ENCODE measurements at regions not wholly inside any gene's neighbourhood (a gene's known extent, or its start where the extent isn't known, plus 50 kb on each side); places are given as distances from the start of the nearest gene placed in this dataset.
"Not testable (repeated sequence)": the region's sequence is repeated elsewhere in the genome, so short reads cannot be mapped to it uniquely, and the experiment has no call there.

GRCh38 chr3:36077320-36077719, 303.0 kb upstream of the STAC start:
- DNase-seq (ENCODE audit: low read depth in 3 of 3) = no peak

GRCh38 chr3:36082958-36083357, 297.3 kb upstream of the STAC start:
- not testable (repeated sequence) for DNase-seq (ENCODE audit: low read depth in 3 of 3)

- no peak for DNase-seq (ENCODE audit: low read depth in 3 of 3)
Measured at GRCh38 chr3:36095238-36095637, 285.1 kb upstream of the STAC start.

GRCh38 chr3:36097209-36097608, 283.1 kb upstream of the STAC start:
- DNase-seq (ENCODE audit: low read depth in 3 of 3) = no peak

GRCh38 chr3:36114353-36114752, 266.0 kb upstream of the STAC start:
- no peak for DNase-seq (ENCODE audit: low read depth in 3 of 3)

- no peak for DNase-seq (ENCODE audit: low read depth in 3 of 3)
Measured at GRCh38 chr3:36124118-36124796, 256.0 kb upstream of the STAC start.

- DNase-seq (ENCODE audit: low read depth in 3 of 3) = no peak
Measured at GRCh38 chr3:36132214-36132613, 248.1 kb upstream of the STAC start.

- DNase-seq (ENCODE audit: low read depth in 3 of 3) = no peak
Measured at GRCh38 chr3:36135863-36136262, 244.4 kb upstream of the STAC start.

GRCh38 chr3:36142746-36143145, 237.6 kb upstream of the STAC start:
- DNase-seq (ENCODE audit: low read depth in 3 of 3) = no peak

GRCh38 chr3:36146404-36146803, 233.9 kb upstream of the STAC start:
- DNase-seq (ENCODE audit: low read depth in 3 of 3) = no peak

- DNase-seq (ENCODE audit: low read depth in 3 of 3) = no peak
Measured at GRCh38 chr3:36147934-36148558, 232.3 kb upstream of the STAC start.

- no peak for DNase-seq (ENCODE audit: low read depth in 3 of 3)
Measured at GRCh38 chr3:36149447-36149865, 230.8 kb upstream of the STAC start.

GRCh38 chr3:36155515-36155914, 224.8 kb upstream of the STAC start:
- DNase-seq (ENCODE audit: low read depth in 3 of 3) = no peak

- DNase-seq (ENCODE audit: low read depth in 3 of 3) = no peak
Measured at GRCh38 chr3:36164400-36164799, 215.9 kb upstream of the STAC start.

- DNase-seq (ENCODE audit: low read depth in 3 of 3) = no peak
Measured at GRCh38 chr3:36165509-36166290, 214.6 kb upstream of the STAC start.

GRCh38 chr3:36166477-36166876, 213.8 kb upstream of the STAC start:
- DNase-seq (ENCODE audit: low read depth in 3 of 3) = no peak

- DNase-seq (ENCODE audit: low read depth in 3 of 3) = no peak
Measured at GRCh38 chr3:36172699-36173098, 207.6 kb upstream of the STAC start.

- DNase-seq (ENCODE audit: low read depth in 3 of 3) = no peak
Measured at GRCh38 chr3:36175113-36175812, 205.0 kb upstream of the STAC start.

GRCh38 chr3:36175916-36176461, 204.3 kb upstream of the STAC start:
- DNase-seq (ENCODE audit: low read depth in 3 of 3) = no peak

- no peak for DNase-seq (ENCODE audit: low read depth in 3 of 3)
Measured at GRCh38 chr3:36178018-36178417, 202.3 kb upstream of the STAC start.

- DNase-seq (ENCODE audit: low read depth in 3 of 3) = no peak
Measured at GRCh38 chr3:36182024-36182423, 198.3 kb upstream of the STAC start.

GRCh38 chr3:36187197-36187596, 193.1 kb upstream of the STAC start:
- DNase-seq (ENCODE audit: low read depth in 3 of 3) = not testable (repeated sequence)
